IPS-20b (cell line): ENCODE measurements at regions not wholly inside any gene's neighbourhood (a gene's known extent, or its start where the extent isn't known, plus 50 kb on each side); places are given as distances from the start of the nearest gene placed in this dataset.
A peak's percentile ranks its signal among the peaks of the same experiment; 100 is the strongest.

Source experiments
- H3K27ac ChIP-seq: one replicate; pipeline ENCODE4 v1.5.1; 2013; ENCODE audit warnings: low read length
- H3K27me3 ChIP-seq: 2 replicates; pipeline ENCODE4 v1.6.1; 2013; ENCODE audit warnings: mild to moderate bottlenecking, low read length, inconsistent platforms; ENCODE audit not compliant: insufficient read depth
- H3K36me3 ChIP-seq: 2 replicates; pipeline ENCODE4 v1.6.1; 2013; ENCODE audit warnings: low read depth, mild to moderate bottlenecking, inconsistent platforms, low read length, moderate library complexity; ENCODE audit not compliant: insufficient read depth
- H3K4me1 ChIP-seq: 2 replicates; pipeline ENCODE4 v1.6.1; 2013; ENCODE audit warnings: mild to moderate bottlenecking, control low read depth, inconsistent platforms, low read length, moderate library complexity; ENCODE audit not compliant: insufficient read depth
- H3K4me3 ChIP-seq: 2 replicates; pipeline ENCODE4 v1.5.1; 2013; ENCODE audit warnings: mild to moderate bottlenecking, low read length, inconsistent platforms
- H3K9ac ChIP-seq: 2 replicates; pipeline ENCODE4 v1.6.1; 2013; ENCODE audit warnings: low read depth, mild to moderate bottlenecking, inconsistent platforms, low read length, moderate library complexity
- H3K9me3 ChIP-seq: 2 replicates; pipeline ENCODE4 v1.6.1; 2013; ENCODE audit warnings: mild to moderate bottlenecking, low read depth, low read length, inconsistent platforms; ENCODE audit not compliant: insufficient read depth

- Histone ChIP-seq H3K9me3 (no peaks in the 10 kb centered on the region), H3K36me3 (no peaks in the 10 kb centered on the region), H3K9ac (no peak overlapping the region), H3K4me1 (peaks cover 20% of the 10 kb centered on the region), H3K4me3 (no peak overlapping the region), H3K27me3 (peaks cover 19% of the 10 kb centered on the region), H3K27ac (no peak overlapping the region)
Observed at GRCh38 chr16:85326113-85326793, 214.0 kb upstream of the CIBAR2 start.

- no peak overlapping the region for H3K9ac ChIP-seq
- H3K36me3 ChIP-seq: no peaks in the 10 kb centered on the region
- H3K9me3 ChIP-seq: no peaks in the 10 kb centered on the region
- H3K27ac ChIP-seq: no peak overlapping the region
- peaks cover 21% of the 10 kb centered on the region for H3K27me3 ChIP-seq
- peaks cover 22% of the 10 kb centered on the region for H3K4me1 ChIP-seq
- no peak overlapping the region for H3K4me3 ChIP-seq
Observed at GRCh38 chr16:85326794-85327181, 214.5 kb upstream of the CIBAR2 start.

- H3K9me3 ChIP-seq: no peaks in the 10 kb centered on the region
- peak overlapping the region; percentile 77; the same call in 1 of the 2 replicates for H3K9ac ChIP-seq
- peaks cover 23% of the 10 kb centered on the region for H3K4me1 ChIP-seq
- peak overlapping the region; percentile 44 for H3K27ac ChIP-seq
- H3K36me3 ChIP-seq: no peaks in the 10 kb centered on the region
- peak overlapping the region; percentile 68 for H3K4me3 ChIP-seq
- peaks cover 33% of the 10 kb centered on the region for H3K27me3 ChIP-seq
Observed at GRCh38 chr16:85327731-85328675, 215.7 kb upstream of the CIBAR2 start.

GRCh38 chr16:85328676-85329058 lies 216.4 kb upstream of the CIBAR2 start:
- Histone ChIP-seq H3K4me1 (peaks cover 25% of the 10 kb centered on the region), H3K9me3 (no peaks in the 10 kb centered on the region), H3K9ac (peak overlapping the region; percentile 77; the same call in 1 of the 2 replicates), H3K27me3 (peaks cover 40% of the 10 kb centered on the region), H3K4me3 (peak overlapping the region; percentile 68), H3K27ac (peak overlapping the region; percentile 44), H3K36me3 (no peaks in the 10 kb centered on the region)

GRCh38 chr16:85329059-85329812 lies 217.0 kb upstream of the CIBAR2 start:
- Histone ChIP-seq H3K4me1 (peaks cover 30% of the 10 kb centered on the region), H3K9ac (peak overlapping the region; percentile 77; the same call in 1 of the 2 replicates)

GRCh38 chr16:85330006-85330693 lies 217.9 kb upstream of the CIBAR2 start:
- Histone ChIP-seq H3K9me3 (no peaks in the 10 kb centered on the region), H3K4me1 (peaks cover 35% of the 10 kb centered on the region), H3K36me3 (no peaks in the 10 kb centered on the region), H3K4me3 (peak overlapping the region; percentile 36; the same call in 1 of the 2 replicates), H3K27ac (no peak overlapping the region), H3K9ac (peak overlapping the region; percentile 6; the same call in 1 of the 2 replicates), H3K27me3 (peaks cover 54% of the 10 kb centered on the region)

More at GRCh38 chr16:85329059-85329812, 217.0 kb upstream of the CIBAR2 start:
- H3K27me3 ChIP-seq: peaks cover 46% of the 10 kb centered on the region
- peak overlapping the region; percentile 68; the same call in 1 of the 2 replicates for H3K4me3 ChIP-seq
- no peaks in the 10 kb centered on the region for H3K9me3 ChIP-seq
- H3K27ac ChIP-seq: peak overlapping the region; percentile 44
- no peaks in the 10 kb centered on the region for H3K36me3 ChIP-seq

- Histone ChIP-seq H3K27me3 (peaks cover 60% of the 10 kb centered on the region), H3K4me1 (peaks cover 41% of the 10 kb centered on the region), H3K4me3 (peak overlapping the region; percentile 36; the same call in 1 of the 2 replicates), H3K36me3 (no peaks in the 10 kb centered on the region), H3K9ac (peak overlapping the region; percentile 6; the same call in 1 of the 2 replicates), H3K27ac (no peak overlapping the region), H3K9me3 (no peaks in the 10 kb centered on the region)
Observed at GRCh38 chr16:85330694-85331188, 218.5 kb upstream of the CIBAR2 start.

GRCh38 chr16:85331688-85332087 lies 219.4 kb upstream of the CIBAR2 start:
- Histone ChIP-seq H3K4me1 (peaks cover 41% of the 10 kb centered on the region), H3K9me3 (no peaks in the 10 kb centered on the region), H3K27me3 (peaks cover 69% of the 10 kb centered on the region), H3K9ac (no peak overlapping the region), H3K4me3 (no peak overlapping the region), H3K27ac (no peak overlapping the region), H3K36me3 (no peaks in the 10 kb centered on the region)

- no peaks in the 10 kb centered on the region for H3K36me3 ChIP-seq
- peaks cover 37% of the 10 kb centered on the region for H3K4me1 ChIP-seq
- H3K9ac ChIP-seq: no peak overlapping the region
- peaks cover 69% of the 10 kb centered on the region for H3K27me3 ChIP-seq
- no peak overlapping the region for H3K27ac ChIP-seq
- H3K9me3 ChIP-seq: no peaks in the 10 kb centered on the region
- no peak overlapping the region for H3K4me3 ChIP-seq
Observed at GRCh38 chr16:85332175-85332574, 219.9 kb upstream of the CIBAR2 start.

- Histone ChIP-seq H3K36me3 (no peaks in the 10 kb centered on the region), H3K27me3 (peaks cover 65% of the 10 kb centered on the region), H3K9ac (no peak overlapping the region), H3K27ac (no peak overlapping the region), H3K9me3 (no peaks in the 10 kb centered on the region), H3K4me3 (no peak overlapping the region), H3K4me1 (peaks cover 37% of the 10 kb centered on the region)
Observed at GRCh38 chr16:85333337-85333736, 221.1 kb upstream of the CIBAR2 start.
